ENCODE measurements at regions not wholly inside any gene's neighbourhood (a gene's known extent, or its start where the extent isn't known, plus 50 kb on each side); places are given as distances from the start of the nearest gene placed in this dataset.

- Mint-ChIP-seq H3K27ac (ENCODE audit: unreplicated experiment) (no peak overlapping the region), H3K27me3 (ENCODE audit: low read depth) (no peaks in the 10 kb centered on the region), H3K4me3 (no peak overlapping the region), H3K4me1 (peaks cover 19% of the 10 kb centered on the region), H3K36me3 (ENCODE audit: low read depth) (peaks cover 3% of the 10 kb centered on the region), H3K9me3 (peaks cover 4% of the 10 kb centered on the region)
- DNase-seq (ENCODE audit: low read depth, low spot score), result no peak
- no peak for TF ChIP-seq CTCF (conservative IDR thresholded peaks at IDR 0.05)
These were observed 183.3 kb upstream of the ATP2B1 start for GRCh38 chr12:89891933-89892332.

GRCh38 chr12:89890161-89890560 lies 181.5 kb upstream of the ATP2B1 start:
- Mint-ChIP-seq H3K4me1 (peaks cover 29% of the 10 kb centered on the region), H3K9me3 (peaks cover 6% of the 10 kb centered on the region), H3K27me3 (ENCODE audit: low read depth) (no peaks in the 10 kb centered on the region), H3K27ac (ENCODE audit: unreplicated experiment) (no peak overlapping the region), H3K36me3 (ENCODE audit: low read depth) (peaks cover 3% of the 10 kb centered on the region), H3K4me3 (no peak overlapping the region)
- TF ChIP-seq CTCF (conservative IDR thresholded peaks at IDR 0.05), result no peak
- DNase-seq (ENCODE audit: low read depth, low spot score), result no peak

- TF ChIP-seq CTCF (conservative IDR thresholded peaks at IDR 0.05), result no peak
- Mint-ChIP-seq H3K9me3 (peaks cover 6% of the 10 kb centered on the region), H3K27ac (ENCODE audit: unreplicated experiment) (no peak overlapping the region), H3K36me3 (ENCODE audit: low read depth) (peaks cover 3% of the 10 kb centered on the region), H3K4me3 (no peak overlapping the region), H3K27me3 (ENCODE audit: low read depth) (no peaks in the 10 kb centered on the region), H3K4me1 (peaks cover 34% of the 10 kb centered on the region)
- no peak for DNase-seq (ENCODE audit: low read depth, low spot score)
These were observed 180.4 kb upstream of the ATP2B1 start for GRCh38 chr12:89889062-89889461.

- H3K4me1 Mint-ChIP-seq, result peaks cover 34% of the 10 kb centered on the region
- peak overlapping the region; percentile 86 for H3K27ac Mint-ChIP-seq (ENCODE audit: unreplicated experiment)
- DNase-seq (ENCODE audit: low read depth, low spot score), result no peak
- H3K27me3 Mint-ChIP-seq (ENCODE audit: low read depth), result no peaks in the 10 kb centered on the region
- peaks cover 6% of the 10 kb centered on the region for H3K9me3 Mint-ChIP-seq
- TF ChIP-seq CTCF (conservative IDR thresholded peaks at IDR 0.05), result no peak
- H3K4me3 Mint-ChIP-seq, result no peak overlapping the region
- no peaks in the 10 kb centered on the region for H3K36me3 Mint-ChIP-seq (ENCODE audit: low read depth)
These were observed 176.3 kb upstream of the ATP2B1 start for GRCh38 chr12:89884952-89885351.

GRCh38 chr12:89884416-89884898 lies 175.8 kb upstream of the ATP2B1 start:
- no peak for DNase-seq (ENCODE audit: low read depth, low spot score)
- no peaks in the 10 kb centered on the region for H3K36me3 Mint-ChIP-seq (ENCODE audit: low read depth)
- H3K27me3 Mint-ChIP-seq (ENCODE audit: low read depth), result no peaks in the 10 kb centered on the region
- H3K4me1 Mint-ChIP-seq, result peaks cover 34% of the 10 kb centered on the region
- peaks cover 6% of the 10 kb centered on the region for H3K9me3 Mint-ChIP-seq
- peak overlapping the region; percentile 6 for H3K4me3 Mint-ChIP-seq
- H3K27ac Mint-ChIP-seq (ENCODE audit: unreplicated experiment), result peak overlapping the region; percentile 86
- TF ChIP-seq CTCF (conservative IDR thresholded peaks at IDR 0.05), result no peak
